ENCODE measurements at regions not wholly inside any gene's neighbourhood (a gene's known extent, or its start where the extent isn't known, plus 50 kb on each side); places are given as distances from the start of the nearest gene placed in this dataset.

DNA sequence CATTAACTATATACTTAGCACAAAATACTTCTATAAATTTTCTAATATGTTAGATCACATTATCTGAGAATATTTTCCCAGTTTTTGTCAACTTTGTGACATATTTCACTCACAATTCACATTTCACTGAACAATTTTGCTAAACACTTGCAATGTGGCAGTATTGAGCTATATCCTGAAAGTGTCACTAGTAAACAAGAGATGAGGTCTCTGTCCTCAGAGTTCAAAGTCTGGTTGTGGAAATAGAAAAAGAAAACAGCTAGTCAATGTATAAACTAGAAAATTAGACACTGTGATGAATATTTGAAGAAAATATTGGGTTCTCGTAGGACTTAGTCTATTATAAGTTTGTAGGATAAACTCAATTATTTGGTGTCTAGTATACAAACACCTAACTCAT, 87.4 kb upstream of the CHORDC1 start:
- TF ChIP-seq, protein P1, sequence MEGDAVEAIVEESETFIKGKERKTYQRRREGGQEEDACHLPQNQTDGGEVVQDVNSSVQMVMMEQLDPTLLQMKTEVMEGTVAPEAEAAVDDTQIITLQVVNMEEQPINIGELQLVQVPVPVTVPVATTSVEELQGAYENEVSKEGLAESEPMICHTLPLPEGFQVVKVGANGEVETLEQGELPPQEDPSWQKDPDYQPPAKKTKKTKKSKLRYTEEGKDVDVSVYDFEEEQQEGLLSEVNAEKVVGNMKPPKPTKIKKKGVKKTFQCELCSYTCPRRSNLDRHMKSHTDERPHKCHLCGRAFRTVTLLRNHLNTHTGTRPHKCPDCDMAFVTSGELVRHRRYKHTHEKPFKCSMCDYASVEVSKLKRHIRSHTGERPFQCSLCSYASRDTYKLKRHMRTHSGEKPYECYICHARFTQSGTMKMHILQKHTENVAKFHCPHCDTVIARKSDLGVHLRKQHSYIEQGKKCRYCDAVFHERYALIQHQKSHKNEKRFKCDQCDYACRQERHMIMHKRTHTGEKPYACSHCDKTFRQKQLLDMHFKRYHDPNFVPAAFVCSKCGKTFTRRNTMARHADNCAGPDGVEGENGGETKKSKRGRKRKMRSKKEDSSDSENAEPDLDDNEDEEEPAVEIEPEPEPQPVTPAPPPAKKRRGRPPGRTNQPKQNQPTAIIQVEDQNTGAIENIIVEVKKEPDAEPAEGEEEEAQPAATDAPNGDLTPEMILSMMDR (IDR thresholded peaks at IDR 0.05), result no peak
- TF ChIP-seq POLR2A (IDR thresholded peaks at IDR 0.05; ENCODE audit: low read depth) (no peak), POLR2AphosphoS5 (IDR thresholded peaks at IDR 0.05) (no peak), EP300 (IDR thresholded peaks at IDR 0.05) (no peak)
